GM13977 (cell line): ENCODE measurements at regions not wholly inside any gene's neighbourhood (a gene's known extent, or its start where the extent isn't known, plus 50 kb on each side); places are given as distances from the start of the nearest gene placed in this dataset.
A peak's percentile ranks its signal among the peaks of the same experiment; 100 is the strongest.

Experiments
- DNase-seq: peaks from one replicate; pipeline ENCODE4 v3.0.0; 2012; ENCODE audit warnings: low spot score
- CTCF ChIP-seq: IDR thresholded peaks from 2 replicates; pipeline ENCODE4 v1.5.1; 2012; ENCODE audit warnings: mild to moderate bottlenecking, control low read depth; ENCODE audit not compliant: insufficient read depth; ENCODE audit errors: extremely low read depth, missing control alignments
- in situ Hi-C: fragments of 300-500 bp; cut with MboI; formaldehyde crosslinking; loops from one replicate; pipeline ENCODE4 v1.12.0; 2022; ENCODE audit warnings: low sequenced_read_pairs, low pct_unique_long_range_greater_than_20kb, mixed read lengths, inconsistent platforms; ENCODE audit not compliant: unreplicated experiment

GRCh38 chr9:16258191-16258590 is 612.3 kb downstream of the BNC2 start:
- in situ Hi-C loops, result no loop called here
- no peak for TF ChIP-seq CTCF

GRCh38 chr9:16258708-16259107 is 611.8 kb downstream of the BNC2 start:
- no peak for DNase-seq
- no peak for TF ChIP-seq CTCF
- in situ Hi-C loops, result no loop called here

More at GRCh38 chr9:16258191-16258590, 612.3 kb downstream of the BNC2 start:
- no peak for DNase-seq

GRCh38 chr9:16262477-16263261 is 607.8 kb downstream of the BNC2 start:
- DNase-seq, result no peak
- TF ChIP-seq CTCF, result no peak
- in situ Hi-C loops, result no loop called here

GRCh38 chr9:16265688-16266087 is 604.8 kb downstream of the BNC2 start:
- TF ChIP-seq CTCF, result no peak
- DNase-seq, result no peak
- in situ Hi-C loops, result no loop called here

- no peak for DNase-seq
- peak; percentile 52 for TF ChIP-seq CTCF
These were observed 603.7 kb downstream of the BNC2 start for GRCh38 chr9:16266648-16267276.

GRCh38 chr9:16267281-16268066 is 603.0 kb downstream of the BNC2 start:
- TF ChIP-seq CTCF, result no peak
- no peak for DNase-seq

More at GRCh38 chr9:16266648-16267276, 603.7 kb downstream of the BNC2 start:
- in situ Hi-C loops, result no loop called here

More at GRCh38 chr9:16267281-16268066, 603.0 kb downstream of the BNC2 start:
- in situ Hi-C loops, result no loop called here
